Kasumi-1 (cell line): ENCODE measurements at regions not wholly inside any gene's neighbourhood (a gene's known extent, or its start where the extent isn't known, plus 50 kb on each side); places are given as distances from the start of the nearest gene placed in this dataset.
A peak's percentile ranks its signal among the peaks of the same experiment; 100 is the strongest.
"Not testable (repeated sequence)": the region's sequence is repeated elsewhere in the genome, so short reads cannot be mapped to it uniquely, and the experiment has no call there.

Experiments used
- DNase-seq, 2 experiments: peaks; one replicate each; lab custom pipeline; 2025; lab: John Stamatoyannopoulos, UW

GRCh38 chr2:236991874-236992273 lies 93.8 kb upstream of the COPS8 start:
- DNase-seq = no peak

- no peak for DNase-seq
These were observed 92.4 kb upstream of the COPS8 start for GRCh38 chr2:236993286-236993685.

- DNase-seq = no peak
These were observed 91.3 kb upstream of the COPS8 start for GRCh38 chr2:236994361-236994760.

GRCh38 chr2:236997069-236997715 lies 88.5 kb upstream of the COPS8 start:
- DNase-seq = no peak

GRCh38 chr2:236998236-236998635 lies 87.5 kb upstream of the COPS8 start:
- no peak for DNase-seq

GRCh38 chr2:236998758-236999157 lies 86.9 kb upstream of the COPS8 start:
- no peak for DNase-seq

- no peak for DNase-seq
These were observed 85.2 kb upstream of the COPS8 start for GRCh38 chr2:237000481-237000880.

GRCh38 chr2:237005341-237005740 lies 80.3 kb upstream of the COPS8 start:
- DNase-seq = not testable (repeated sequence)

GRCh38 chr2:237011206-237011795 lies 74.4 kb upstream of the COPS8 start:
- no peak for DNase-seq

- no peak for DNase-seq
These were observed 73.7 kb upstream of the COPS8 start for GRCh38 chr2:237012004-237012403.

- no peak for DNase-seq
These were observed 73.0 kb upstream of the COPS8 start for GRCh38 chr2:237012577-237013267.

GRCh38 chr2:237016121-237016915 lies 69.4 kb upstream of the COPS8 start:
- no peak for DNase-seq

GRCh38 chr2:237020090-237020489 lies 65.6 kb upstream of the COPS8 start:
- DNase-seq = no peak

- DNase-seq = no peak
These were observed 63.2 kb upstream of the COPS8 start for GRCh38 chr2:237022533-237022932.

- no peak for DNase-seq
These were observed 61.4 kb upstream of the COPS8 start for GRCh38 chr2:237024255-237024654.

- no peak for DNase-seq
These were observed 60.4 kb upstream of the COPS8 start for GRCh38 chr2:237025090-237025865.

- peak in 1 of 2 experiments; percentile 2 for DNase-seq
These were observed 58.5 kb upstream of the COPS8 start for GRCh38 chr2:237026981-237027711.

GRCh38 chr2:237027712-237028029 lies 58.0 kb upstream of the COPS8 start:
- DNase-seq = no peak

- DNase-seq = no peak
These were observed 55.3 kb upstream of the COPS8 start for GRCh38 chr2:237030382-237030781.

GRCh38 chr2:237033536-237034060 lies 52.1 kb upstream of the COPS8 start:
- DNase-seq = no peak
